Cardiac fibroblast (primary cell): ENCODE measurements at regions not wholly inside any gene's neighbourhood (a gene's known extent, or its start where the extent isn't known, plus 50 kb on each side); places are given as distances from the start of the nearest gene placed in this dataset.
A peak's percentile ranks its signal among the peaks of the same experiment; 100 is the strongest.
"Not testable (repeated sequence)": the region's sequence is repeated elsewhere in the genome, so short reads cannot be mapped to it uniquely, and the experiment has no call there.

ENCODE experiments used
- DNase-seq, 2 donors: peaks; one replicate each; pipeline versions ENCODE4 v3.0.0 to v3.0.0-alpha.2; 2010; ENCODE audit warnings: low read depth in 2 of 2
- H3K4me3 ChIP-seq, 2 donors: replicated peaks in 1 of 2; 1 replicate in 1 of 2; 2 replicates in 1 of 2; pipeline ENCODE4 v1.5.1; 2011; ENCODE audit warnings: low read depth in 2 of 2, low read length in 2 of 2, mild to moderate bottlenecking in 2 of 2, moderate library complexity in 1 of 2
- TF ChIP-seq, protein P1 (sequence below): IDR thresholded peaks from one replicate; pipeline ENCODE4 v1.5.1; 2011; ENCODE audit warnings: low read depth, mild to moderate bottlenecking, low read length, inconsistent platforms

DNA sequence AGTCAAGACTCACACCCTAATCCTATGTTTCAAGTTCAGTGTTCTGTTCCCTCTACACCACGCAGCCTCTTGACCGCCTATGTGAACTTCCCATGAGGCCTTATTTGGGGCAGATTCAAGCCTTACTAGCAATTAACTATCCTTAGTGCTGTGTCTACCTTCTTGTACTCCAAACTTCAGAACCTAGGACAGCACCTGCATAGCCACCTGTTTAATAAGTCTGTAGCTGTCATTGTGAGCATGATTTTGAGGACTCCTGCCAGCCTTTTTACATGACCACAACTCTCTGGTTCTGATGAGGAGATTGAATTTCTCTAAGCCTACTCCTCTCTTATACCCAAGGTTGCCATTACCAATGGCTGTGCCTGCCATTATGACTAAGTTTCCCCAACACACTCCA lies 50.8 kb upstream of the PCSK1 start:
- no peak overlapping the region for H3K4me3 ChIP-seq
- peak; percentile 50 to 68 for DNase-seq
- TF ChIP-seq, protein P1, sequence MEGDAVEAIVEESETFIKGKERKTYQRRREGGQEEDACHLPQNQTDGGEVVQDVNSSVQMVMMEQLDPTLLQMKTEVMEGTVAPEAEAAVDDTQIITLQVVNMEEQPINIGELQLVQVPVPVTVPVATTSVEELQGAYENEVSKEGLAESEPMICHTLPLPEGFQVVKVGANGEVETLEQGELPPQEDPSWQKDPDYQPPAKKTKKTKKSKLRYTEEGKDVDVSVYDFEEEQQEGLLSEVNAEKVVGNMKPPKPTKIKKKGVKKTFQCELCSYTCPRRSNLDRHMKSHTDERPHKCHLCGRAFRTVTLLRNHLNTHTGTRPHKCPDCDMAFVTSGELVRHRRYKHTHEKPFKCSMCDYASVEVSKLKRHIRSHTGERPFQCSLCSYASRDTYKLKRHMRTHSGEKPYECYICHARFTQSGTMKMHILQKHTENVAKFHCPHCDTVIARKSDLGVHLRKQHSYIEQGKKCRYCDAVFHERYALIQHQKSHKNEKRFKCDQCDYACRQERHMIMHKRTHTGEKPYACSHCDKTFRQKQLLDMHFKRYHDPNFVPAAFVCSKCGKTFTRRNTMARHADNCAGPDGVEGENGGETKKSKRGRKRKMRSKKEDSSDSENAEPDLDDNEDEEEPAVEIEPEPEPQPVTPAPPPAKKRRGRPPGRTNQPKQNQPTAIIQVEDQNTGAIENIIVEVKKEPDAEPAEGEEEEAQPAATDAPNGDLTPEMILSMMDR, result no peak

- DNase-seq, result peak; percentile 17 to 64
- TF ChIP-seq, protein P1, result no peak
- H3K4me3 ChIP-seq, result no peak overlapping the region
Measured at GRCh38 chr5:96487859-96488258, 54.8 kb upstream of the PCSK1 start.

- TF ChIP-seq, protein P1, result no peak
- H3K4me3 ChIP-seq, result no peak overlapping the region
- DNase-seq, result no peak
Measured at GRCh38 chr5:96489532-96489931, 56.5 kb upstream of the PCSK1 start.

GRCh38 chr5:96492459-96493047 lies 59.5 kb upstream of the PCSK1 start:
- TF ChIP-seq, protein P1, result no peak
- DNase-seq, result peak; percentile 66 to 82
- no peak overlapping the region for H3K4me3 ChIP-seq

GRCh38 chr5:96493219-96493790 lies 60.3 kb upstream of the PCSK1 start:
- DNase-seq, result no peak
- no peak overlapping the region for H3K4me3 ChIP-seq
- TF ChIP-seq, protein P1, result no peak

DNA sequence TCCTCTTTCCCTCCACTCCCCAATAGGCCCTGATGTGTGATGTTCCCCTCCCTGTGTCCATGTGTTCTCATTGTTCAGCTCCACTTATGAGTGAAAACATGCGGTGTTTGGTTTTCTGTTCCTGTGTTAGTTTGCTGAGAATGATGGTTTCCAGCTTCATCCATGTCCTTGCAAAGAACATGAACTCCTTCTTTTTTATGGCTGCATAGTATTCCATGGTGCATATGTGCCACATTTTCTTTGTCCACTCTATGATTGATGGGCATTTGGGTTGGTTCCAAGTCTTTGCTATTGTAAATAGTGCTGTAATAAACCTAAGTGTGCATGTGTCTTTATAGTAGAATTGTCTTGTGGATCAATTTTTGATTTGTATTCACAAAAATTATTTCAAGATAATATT lies 62.4 kb upstream of the PCSK1 start:
- DNase-seq, H3K4me3 ChIP-seq: not testable (repeated sequence)

DNA sequence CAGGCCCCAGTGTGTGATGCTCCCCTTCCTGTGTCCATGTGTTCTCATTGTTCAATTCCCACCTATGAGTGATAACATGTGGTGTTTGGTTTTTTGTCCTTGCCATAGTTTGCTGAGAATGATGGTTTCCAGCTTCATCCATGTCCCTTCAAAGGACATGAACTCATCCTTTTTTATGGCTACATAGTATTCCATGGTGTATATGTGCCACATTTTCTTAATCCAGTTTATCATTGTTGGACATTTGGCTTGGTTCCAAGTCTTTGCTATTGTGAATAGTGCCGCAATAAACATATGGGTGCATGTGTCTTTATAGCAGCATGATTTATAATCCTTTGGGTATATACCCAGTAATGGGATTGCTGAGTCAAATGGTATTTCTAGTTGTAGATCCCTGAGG lies 64.0 kb upstream of the PCSK1 start:
- not testable (repeated sequence) for DNase-seq, H3K4me3 ChIP-seq

GRCh38 chr5:96499753-96500345 lies 66.8 kb upstream of the PCSK1 start:
- no peak for DNase-seq
- TF ChIP-seq, protein P1, result no peak
- H3K4me3 ChIP-seq, result no peak overlapping the region
